Mesothelial cell of epicardium (in vitro differentiated cells): ENCODE measurements at regions not wholly inside any gene's neighbourhood (a gene's known extent, or its start where the extent isn't known, plus 50 kb on each side); places are given as distances from the start of the nearest gene placed in this dataset.

Experiments used
- DNase-seq, 2 experiments: peaks; one replicate each; pipeline ENCODE4 v3.0.0; 2021; ENCODE audit warnings: low spot score in 2 of 2; ENCODE audit not compliant: unreplicated experiment in 2 of 2
- H3K27ac Mint-ChIP-seq: 2 replicates; pipeline ENCODE4 v1.8.0; 2021; ENCODE audit warnings: mixed read lengths
- H3K27me3 Mint-ChIP-seq: 2 replicates; pipeline ENCODE4 v1.8.0; 2021; ENCODE audit warnings: low read depth, mixed read lengths
- H3K36me3 Mint-ChIP-seq: 2 replicates; pipeline ENCODE4 v1.8.0; 2021; ENCODE audit warnings: mixed read lengths
- H3K4me1 Mint-ChIP-seq: 2 replicates; pipeline ENCODE4 v1.8.0; 2021; ENCODE audit warnings: mixed read lengths
- H3K4me3 Mint-ChIP-seq: 2 replicates; pipeline ENCODE4 v1.8.0; 2021; ENCODE audit warnings: mild to moderate bottlenecking, moderate library complexity, mixed read lengths
- H3K9me3 Mint-ChIP-seq: 2 replicates; pipeline ENCODE4 v1.8.0; 2021; ENCODE audit warnings: mixed read lengths
- TF ChIP-seq, protein P1 (sequence below): fragments of 200-600 bp; sonication (generic); IDR thresholded peaks from one replicate; pipeline ENCODE4 v1.5.0; 2021; ENCODE audit warnings: antibody characterized with exemption; ENCODE audit not compliant: unreplicated experiment

GRCh38 chr4:176858839-176859238, 66.1 kb upstream of the VEGFC start:
- Mint-ChIP-seq H3K4me1 (no peaks in the 10 kb centered on the region), H3K27me3 (peaks cover 1% of the 10 kb centered on the region), H3K36me3 (no peaks in the 10 kb centered on the region), H3K27ac (no peak overlapping the region), H3K4me3 (no peak overlapping the region), H3K9me3 (peaks cover 28% of the 10 kb centered on the region)
- TF ChIP-seq, protein P1, sequence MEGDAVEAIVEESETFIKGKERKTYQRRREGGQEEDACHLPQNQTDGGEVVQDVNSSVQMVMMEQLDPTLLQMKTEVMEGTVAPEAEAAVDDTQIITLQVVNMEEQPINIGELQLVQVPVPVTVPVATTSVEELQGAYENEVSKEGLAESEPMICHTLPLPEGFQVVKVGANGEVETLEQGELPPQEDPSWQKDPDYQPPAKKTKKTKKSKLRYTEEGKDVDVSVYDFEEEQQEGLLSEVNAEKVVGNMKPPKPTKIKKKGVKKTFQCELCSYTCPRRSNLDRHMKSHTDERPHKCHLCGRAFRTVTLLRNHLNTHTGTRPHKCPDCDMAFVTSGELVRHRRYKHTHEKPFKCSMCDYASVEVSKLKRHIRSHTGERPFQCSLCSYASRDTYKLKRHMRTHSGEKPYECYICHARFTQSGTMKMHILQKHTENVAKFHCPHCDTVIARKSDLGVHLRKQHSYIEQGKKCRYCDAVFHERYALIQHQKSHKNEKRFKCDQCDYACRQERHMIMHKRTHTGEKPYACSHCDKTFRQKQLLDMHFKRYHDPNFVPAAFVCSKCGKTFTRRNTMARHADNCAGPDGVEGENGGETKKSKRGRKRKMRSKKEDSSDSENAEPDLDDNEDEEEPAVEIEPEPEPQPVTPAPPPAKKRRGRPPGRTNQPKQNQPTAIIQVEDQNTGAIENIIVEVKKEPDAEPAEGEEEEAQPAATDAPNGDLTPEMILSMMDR: no peak
- DNase-seq: no peak

GRCh38 chr4:176864238-176864637, 71.5 kb upstream of the VEGFC start:
- Mint-ChIP-seq H3K4me3 (no peak overlapping the region), H3K4me1 (no peaks in the 10 kb centered on the region), H3K27me3 (peaks cover 3% of the 10 kb centered on the region), H3K9me3 (peaks cover 28% of the 10 kb centered on the region), H3K36me3 (no peaks in the 10 kb centered on the region), H3K27ac (no peak overlapping the region)
- no peak for DNase-seq
- TF ChIP-seq, protein P1: no peak

DNA sequence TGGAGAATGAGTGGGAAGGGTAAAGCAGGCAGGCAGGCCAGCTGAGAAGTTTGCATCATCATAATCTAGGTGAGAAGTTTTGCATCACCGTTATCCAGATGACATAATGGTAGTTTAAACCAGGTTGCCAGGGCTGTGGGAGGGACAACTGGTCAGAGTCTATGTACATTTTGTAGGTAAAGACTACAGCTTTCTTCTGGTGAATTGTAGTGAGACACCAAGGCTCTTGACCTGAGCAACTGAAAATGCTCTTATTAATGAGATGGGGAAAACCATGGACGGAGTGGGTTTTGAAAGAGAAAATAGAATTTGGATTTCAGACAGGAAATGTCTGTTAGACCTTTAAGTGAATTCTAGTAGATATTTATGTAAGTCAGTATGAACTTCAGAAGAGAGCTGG, 76.0 kb upstream of the VEGFC start:
- DNase-seq: no peak
- no peaks in the 10 kb centered on the region for H3K36me3 Mint-ChIP-seq
- no peak overlapping the region for H3K4me3 Mint-ChIP-seq
- peaks cover 2% of the 10 kb centered on the region for H3K27me3 Mint-ChIP-seq
- H3K9me3 Mint-ChIP-seq: peaks cover 12% of the 10 kb centered on the region
- no peak overlapping the region for H3K27ac Mint-ChIP-seq
- TF ChIP-seq, protein P1: no peak
- no peaks in the 10 kb centered on the region for H3K4me1 Mint-ChIP-seq

- H3K4me1 Mint-ChIP-seq: no peaks in the 10 kb centered on the region
- TF ChIP-seq, protein P1: no peak
- H3K36me3 Mint-ChIP-seq: no peaks in the 10 kb centered on the region
- H3K9me3 Mint-ChIP-seq: peaks cover 15% of the 10 kb centered on the region
- DNase-seq: no peak
- H3K4me3 Mint-ChIP-seq: no peak overlapping the region
- H3K27ac Mint-ChIP-seq: no peak overlapping the region
- no peaks in the 10 kb centered on the region for H3K27me3 Mint-ChIP-seq
These were observed 79.7 kb upstream of the VEGFC start for GRCh38 chr4:176872461-176872860.

GRCh38 chr4:176874721-176875445, 82.2 kb upstream of the VEGFC start:
- no peak for DNase-seq
- Mint-ChIP-seq H3K9me3 (peaks cover 15% of the 10 kb centered on the region), H3K4me3 (no peak overlapping the region), H3K27me3 (no peaks in the 10 kb centered on the region), H3K27ac (no peak overlapping the region), H3K4me1 (no peaks in the 10 kb centered on the region), H3K36me3 (no peaks in the 10 kb centered on the region)
- TF ChIP-seq, protein P1: no peak
